ENCODE measurements at regions not wholly inside any gene's neighbourhood (a gene's known extent, or its start where the extent isn't known, plus 50 kb on each side); places are given as distances from the start of the nearest gene placed in this dataset.

DNA sequence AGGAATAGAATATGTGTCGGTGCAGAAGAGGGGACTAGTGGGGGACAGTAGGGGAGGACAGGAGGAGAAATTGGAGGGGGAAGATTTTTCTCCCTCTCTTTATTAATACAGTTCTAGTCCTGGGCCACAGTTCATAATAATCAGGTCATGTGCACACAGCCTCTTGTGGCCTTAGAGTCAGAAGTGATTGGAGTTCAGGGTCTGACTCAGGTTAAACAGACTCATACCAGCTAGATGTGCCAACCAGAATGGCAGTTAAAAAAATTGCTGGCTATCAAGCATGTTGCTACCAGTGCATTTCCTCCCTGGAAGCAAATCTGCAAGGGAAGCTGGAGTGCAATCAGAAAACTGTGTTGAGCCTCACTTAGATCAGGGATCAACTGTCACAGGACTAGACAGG is 132.7 kb upstream of the MAP1B start:
- TF ChIP-seq ZFX (IDR thresholded peaks at IDR 0.05; ENCODE audit: borderline replicate concordance) = no peak
- TF ChIP-seq, protein P1, sequence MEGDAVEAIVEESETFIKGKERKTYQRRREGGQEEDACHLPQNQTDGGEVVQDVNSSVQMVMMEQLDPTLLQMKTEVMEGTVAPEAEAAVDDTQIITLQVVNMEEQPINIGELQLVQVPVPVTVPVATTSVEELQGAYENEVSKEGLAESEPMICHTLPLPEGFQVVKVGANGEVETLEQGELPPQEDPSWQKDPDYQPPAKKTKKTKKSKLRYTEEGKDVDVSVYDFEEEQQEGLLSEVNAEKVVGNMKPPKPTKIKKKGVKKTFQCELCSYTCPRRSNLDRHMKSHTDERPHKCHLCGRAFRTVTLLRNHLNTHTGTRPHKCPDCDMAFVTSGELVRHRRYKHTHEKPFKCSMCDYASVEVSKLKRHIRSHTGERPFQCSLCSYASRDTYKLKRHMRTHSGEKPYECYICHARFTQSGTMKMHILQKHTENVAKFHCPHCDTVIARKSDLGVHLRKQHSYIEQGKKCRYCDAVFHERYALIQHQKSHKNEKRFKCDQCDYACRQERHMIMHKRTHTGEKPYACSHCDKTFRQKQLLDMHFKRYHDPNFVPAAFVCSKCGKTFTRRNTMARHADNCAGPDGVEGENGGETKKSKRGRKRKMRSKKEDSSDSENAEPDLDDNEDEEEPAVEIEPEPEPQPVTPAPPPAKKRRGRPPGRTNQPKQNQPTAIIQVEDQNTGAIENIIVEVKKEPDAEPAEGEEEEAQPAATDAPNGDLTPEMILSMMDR (IDR thresholded peaks at IDR 0.05) = no peak
- no peak overlapping the region for H3K27ac ChIP-seq

- H3K27ac ChIP-seq = no peak overlapping the region
- TF ChIP-seq, protein P1 (IDR thresholded peaks at IDR 0.05) = no peak
- TF ChIP-seq ZFX (IDR thresholded peaks at IDR 0.05; ENCODE audit: borderline replicate concordance) = no peak
Measured at GRCh38 chr5:71976449-71976848, 130.8 kb upstream of the MAP1B start.

DNA sequence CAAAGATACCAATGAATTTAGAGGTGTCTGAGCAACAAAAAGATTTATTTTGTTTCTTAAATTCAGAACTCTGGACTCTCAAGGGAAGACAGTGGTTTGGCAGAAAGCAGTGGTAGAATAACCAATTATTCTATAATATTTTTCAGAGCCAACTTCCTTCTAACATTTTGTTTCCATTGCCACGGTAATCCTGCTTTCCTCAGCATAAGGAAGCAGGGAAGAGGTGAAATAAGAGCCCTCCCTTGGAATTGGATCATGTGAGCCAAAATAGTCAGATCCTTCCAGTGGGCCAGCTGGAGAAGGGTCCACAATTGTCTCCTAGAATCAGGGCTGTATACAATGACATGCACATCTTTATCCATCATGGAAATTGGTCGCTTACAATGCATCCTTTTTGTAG is 130.0 kb upstream of the MAP1B start:
- TF ChIP-seq, protein P1 (IDR thresholded peaks at IDR 0.05) = no peak
- TF ChIP-seq ZFX (IDR thresholded peaks at IDR 0.05; ENCODE audit: borderline replicate concordance) = no peak
- no peak overlapping the region for H3K27ac ChIP-seq

- TF ChIP-seq, protein P1 (IDR thresholded peaks at IDR 0.05) = no peak
- no peak for TF ChIP-seq ZFX (IDR thresholded peaks at IDR 0.05; ENCODE audit: borderline replicate concordance)
Measured at GRCh38 chr5:71978216-71978615, 129.1 kb upstream of the MAP1B start.

DNA sequence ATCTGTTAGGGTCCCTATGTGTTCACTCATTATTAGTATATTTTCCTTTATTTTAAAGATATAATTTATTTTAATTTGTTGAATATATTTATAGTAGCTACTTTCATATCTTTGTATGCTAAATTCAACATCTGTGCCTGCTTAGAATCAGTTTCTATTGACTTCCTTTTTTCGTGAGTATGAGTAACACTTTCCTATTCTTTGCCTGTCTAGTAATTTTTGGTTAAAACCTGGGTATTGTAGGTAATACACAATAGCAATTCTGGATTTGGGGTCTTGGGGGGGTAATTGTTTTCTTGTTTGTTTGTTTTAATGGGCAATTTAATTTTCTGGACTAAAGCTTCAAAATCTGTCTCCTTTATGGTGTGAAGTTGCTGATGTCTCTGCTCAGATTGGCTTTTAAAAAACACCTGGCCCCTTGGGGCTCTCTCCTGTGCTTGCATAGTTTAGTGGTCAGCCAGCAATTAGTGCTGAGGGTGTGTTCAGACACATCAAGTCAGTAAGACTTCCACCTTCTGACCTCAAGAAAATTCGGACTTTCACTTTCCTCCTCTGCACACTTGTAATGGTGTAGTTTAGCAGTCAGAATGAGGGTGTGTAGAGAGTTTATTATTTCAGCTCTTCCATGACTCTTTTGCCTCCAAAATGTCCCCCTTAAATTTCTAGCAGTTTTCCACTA is 124.4 kb upstream of the MAP1B start:
- H3K27ac ChIP-seq = no peak overlapping the region
- TF ChIP-seq ZFX (IDR thresholded peaks at IDR 0.05; ENCODE audit: borderline replicate concordance) = no peak
- TF ChIP-seq, protein P1 (IDR thresholded peaks at IDR 0.05) = no peak

More at GRCh38 chr5:71978216-71978615, 129.1 kb upstream of the MAP1B start:
- H3K27ac ChIP-seq = no peak overlapping the region

DNA sequence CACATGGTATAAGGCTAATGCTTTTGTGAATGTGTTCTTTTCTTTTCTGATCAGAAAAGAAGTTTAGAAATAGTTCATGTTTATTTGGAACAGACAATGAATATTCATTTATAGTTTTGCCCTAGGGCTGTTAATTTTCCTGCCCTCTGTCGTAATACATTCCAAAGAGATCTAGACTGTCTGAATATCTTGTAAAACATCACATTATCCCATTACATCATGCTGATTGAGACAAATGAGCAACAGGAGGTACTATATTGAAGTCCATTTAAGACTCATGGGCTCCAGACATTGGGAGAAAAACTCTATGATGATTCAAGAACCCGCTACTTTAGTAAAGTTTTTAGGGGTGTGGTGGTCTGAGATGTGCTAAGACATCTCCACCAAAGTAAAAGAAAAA is 121.2 kb upstream of the MAP1B start:
- H3K27ac ChIP-seq = no peak overlapping the region
- TF ChIP-seq ZFX (IDR thresholded peaks at IDR 0.05; ENCODE audit: borderline replicate concordance) = no peak
- TF ChIP-seq, protein P1 (IDR thresholded peaks at IDR 0.05) = no peak

- H3K27ac ChIP-seq = no peak overlapping the region
- TF ChIP-seq ZFX (IDR thresholded peaks at IDR 0.05; ENCODE audit: borderline replicate concordance) = no peak
- TF ChIP-seq, protein P1 (IDR thresholded peaks at IDR 0.05) = no peak
Measured at GRCh38 chr5:71988808-71989207, 118.5 kb upstream of the MAP1B start.

All from 22Rv1 (cell line).